ENCODE measurements at regions not wholly inside any gene's neighbourhood (a gene's known extent, or its start where the extent isn't known, plus 50 kb on each side); places are given as distances from the start of the nearest gene placed in this dataset.

DNA sequence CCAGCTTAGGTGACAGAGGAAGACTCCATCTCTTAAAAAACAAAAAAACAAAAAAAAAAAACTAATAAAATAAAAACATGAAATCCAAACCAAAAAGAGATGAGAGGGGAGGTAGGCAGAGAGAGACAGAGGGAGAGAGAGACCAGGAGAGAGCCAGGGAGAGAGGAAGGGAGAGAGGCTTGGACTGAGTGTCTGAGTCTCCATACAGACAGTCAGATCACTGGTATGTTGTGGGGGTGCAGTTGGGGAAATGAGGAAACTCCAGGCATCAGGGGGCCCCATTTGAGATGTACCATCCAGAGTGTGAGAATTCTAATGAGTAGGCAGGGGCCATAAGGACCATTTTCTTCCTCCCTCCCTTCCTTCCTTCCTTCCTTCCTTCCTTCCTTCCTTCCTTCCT lies 53.1 kb upstream of the SEPTIN5 start:
- no peak for TF ChIP-seq GATA3 (IDR thresholded peaks at IDR 0.05; ENCODE audit: low read depth, low read length)
- no peak for TF ChIP-seq GATA2 (IDR thresholded peaks at IDR 0.05; ENCODE audit: low read depth, low read length)

All from SH-SY5Y (cell line).